HEK293 (cell line): ENCODE measurements at regions not wholly inside any gene's neighbourhood (a gene's known extent, or its start where the extent isn't known, plus 50 kb on each side); places are given as distances from the start of the nearest gene placed in this dataset.

Experiments used
- CTCF ChIA-PET: fragments of 350-600 bp; formaldehyde crosslinking; extraction: SDS; loops from one replicate; lab custom pipeline; 2021; ENCODE audit warnings: antibody characterized with exemption; lab: Yijun Ruan, JAX
- POLR2A ChIA-PET: fragments of 300-600 bp; formaldehyde crosslinking; extraction: SDS; loops from one replicate; lab custom pipeline; 2020; ENCODE audit warnings: antibody characterized with exemption, inconsistent platforms; lab: Yijun Ruan, JAX
- H3K27ac ChIP-seq: fragments of 200-500 bp; sonication (Bioruptor generic); 2 replicates; pipeline ENCODE4 v1.5.1; 2014; ENCODE audit warnings: low read depth, low read length, control low read depth, inconsistent platforms; ENCODE audit errors: extremely low read depth
- H3K36me3 ChIP-seq, 2 experiments: fragments of 200-500 bp in 1 of 2; sonication (Bioruptor generic) in 1 of 2; 1 replicate in 1 of 2; 2 replicates in 1 of 2; pipeline ENCODE4 v1.5.1; 2014 to 2017; ENCODE audit warnings: inconsistent platforms in 2 of 2, low read length in 2 of 2; ENCODE audit not compliant: control insufficient read depth in 2 of 2, insufficient read depth in 1 of 2
- H3K4me1 ChIP-seq: fragments of 200-500 bp; sonication (Bioruptor generic); 2 replicates; pipeline ENCODE4 v1.5.1; 2014; ENCODE audit warnings: mild to moderate bottlenecking, low read length, inconsistent platforms; ENCODE audit not compliant: control insufficient read depth, insufficient read depth
- H3K4me3 ChIP-seq: 2 replicates; pipeline ENCODE4 v1.5.1; 2011; ENCODE audit warnings: low read depth, mild to moderate bottlenecking, control low read depth, low read length, moderate library complexity
- H3K9me3 ChIP-seq: fragments of 200-500 bp; sonication (Bioruptor generic); 2 replicates; pipeline ENCODE4 v1.5.1; 2014; ENCODE audit warnings: low read depth, low read length, inconsistent platforms; ENCODE audit not compliant: control insufficient read depth, insufficient read depth
- BCL11A ChIP-seq: fragments of 450-650 bp; formaldehyde crosslinking; IDR thresholded peaks from 2 replicates; pipeline ENCODE4 v1.5.1; 2016; ENCODE audit warnings: low read depth, missing biosample characterization, missing genetic modification characterization
- BCL11B ChIP-seq: fragments of 450-650 bp; formaldehyde crosslinking; IDR thresholded peaks from 2 replicates; pipeline ENCODE4 v1.5.1; 2016; ENCODE audit warnings: low read depth, missing biosample characterization, missing genetic modification characterization
- KLF9 ChIP-seq: fragments of 450-650 bp; formaldehyde crosslinking; IDR thresholded peaks from 2 replicates; pipeline ENCODE4 v1.5.1; 2016; ENCODE audit warnings: missing biosample characterization, missing genetic modification characterization, low read depth
- PATZ1 ChIP-seq: fragments of 450-650 bp; formaldehyde crosslinking; IDR thresholded peaks from 2 replicates; pipeline ENCODE4 v1.5.1; 2016; ENCODE audit warnings: missing biosample characterization, missing genetic modification characterization
- TSHZ1 ChIP-seq: fragments of 450-650 bp; formaldehyde crosslinking; IDR thresholded peaks from 2 replicates; pipeline ENCODE4 v1.5.1; 2016; ENCODE audit warnings: missing biosample characterization, missing genetic modification characterization, borderline replicate concordance
- ZBTB8A ChIP-seq: fragments of 450-650 bp; formaldehyde crosslinking; IDR thresholded peaks from 2 replicates; pipeline ENCODE4 v1.5.1; 2016; ENCODE audit warnings: missing biosample characterization, missing genetic modification characterization
- ZNF18 ChIP-seq: fragments of 450-650 bp; formaldehyde crosslinking; IDR thresholded peaks from 2 replicates; pipeline ENCODE4 v1.5.1; 2016; ENCODE audit warnings: missing biosample characterization, missing genetic modification characterization
- ZNF311 ChIP-seq: fragments of 450-650 bp; formaldehyde crosslinking; IDR thresholded peaks from 2 replicates; pipeline ENCODE4 v1.5.1; 2017; ENCODE audit warnings: missing biosample characterization, missing genetic modification characterization, borderline replicate concordance
- ZNF341 ChIP-seq: fragments of 450-650 bp; formaldehyde crosslinking; IDR thresholded peaks from 2 replicates; pipeline ENCODE4; 2016; ENCODE audit warnings: low read depth, missing biosample characterization, missing genetic modification characterization
- ZNF362 ChIP-seq: fragments of 450-650 bp; formaldehyde crosslinking; IDR thresholded peaks from 2 replicates; pipeline ENCODE4 v1.5.1; 2016; ENCODE audit warnings: missing biosample characterization, missing genetic modification characterization
- ZNF433 ChIP-seq: fragments of 450-650 bp; formaldehyde crosslinking; IDR thresholded peaks from 2 replicates; pipeline ENCODE4 v1.5.1; 2016; ENCODE audit warnings: missing biosample characterization, missing genetic modification characterization, low read depth
- ZNF48 ChIP-seq: fragments of 450-650 bp; formaldehyde crosslinking; IDR thresholded peaks from 2 replicates; pipeline ENCODE4 v1.5.1; 2016; ENCODE audit warnings: missing biosample characterization, missing genetic modification characterization
- ZNF558 ChIP-seq: fragments of 450-650 bp; formaldehyde crosslinking; IDR thresholded peaks from 2 replicates; pipeline ENCODE4 v1.5.1; 2016; ENCODE audit warnings: missing biosample characterization, missing genetic modification characterization
- ZNF621 ChIP-seq: fragments of 450-650 bp; formaldehyde crosslinking; IDR thresholded peaks from 2 replicates; pipeline ENCODE4 v1.5.1; 2017; ENCODE audit warnings: missing biosample characterization, missing genetic modification characterization
- ZNF677 ChIP-seq: fragments of 450-650 bp; IDR thresholded peaks from 2 replicates; pipeline ENCODE4 v1.5.0; 2018; ENCODE audit warnings: missing biosample characterization, mild to moderate bottlenecking, missing genetic modification characterization, moderate library complexity
- ZNF692 ChIP-seq: fragments of 450-650 bp; formaldehyde crosslinking; IDR thresholded peaks from 2 replicates; pipeline ENCODE4 v1.5.1; 2016; ENCODE audit warnings: missing biosample characterization, missing genetic modification characterization
- ZNF76 ChIP-seq: fragments of 450-650 bp; formaldehyde crosslinking; IDR thresholded peaks from 2 replicates; pipeline ENCODE4; 2016; ENCODE audit warnings: low read depth, missing biosample characterization, missing genetic modification characterization, borderline replicate concordance

GRCh38 chr9:16121168-16121567 lies 568.3 kb downstream of the CCDC171 start:
- H3K9me3 ChIP-seq = no peaks in the 10 kb centered on the region
- no peak overlapping the region for H3K4me3 ChIP-seq
- no peaks in the 10 kb centered on the region for H3K36me3 ChIP-seq
- no peak overlapping the region for H3K27ac ChIP-seq
- TF ChIP-seq ZNF621 (tag by site-specific recombination) (no peak), BCL11A (tag by site-specific recombination) (no peak), ZNF341 (tag by site-specific recombination) (no peak), ZBTB8A (tag by site-specific recombination) (no peak), ZNF76 (tag by site-specific recombination) (no peak), ZNF433 (tag by site-specific recombination) (no peak), ZNF48 (tag by site-specific recombination) (no peak)
- CTCF ChIA-PET = no interaction called here
- POLR2A ChIA-PET = no interaction called here
- H3K4me1 ChIP-seq = no peaks in the 10 kb centered on the region

GRCh38 chr9:16121601-16122286 lies 568.9 kb downstream of the CCDC171 start:
- H3K9me3 ChIP-seq = no peaks in the 10 kb centered on the region
- TF ChIP-seq TSHZ1 (tag by site-specific recombination) = no peak
- no peak for TF ChIP-seq ZNF677 (tag by site-specific recombination)
- TF ChIP-seq ZNF18 = no peak
- TF ChIP-seq ZNF558 (tag by site-specific recombination) = no peak
- no peak for TF ChIP-seq ZNF362 (tag by site-specific recombination)
- no peak for TF ChIP-seq KLF9 (tag by site-specific recombination)
- no peak for TF ChIP-seq BCL11B
- TF ChIP-seq ZNF692 = no peak
- no peak for TF ChIP-seq ZNF311 (tag by site-specific recombination)
- no peak for TF ChIP-seq PATZ1 (tag by site-specific recombination)
- H3K4me3 ChIP-seq = no peak overlapping the region
- no peaks in the 10 kb centered on the region for H3K36me3 ChIP-seq
- ChIA-PET POLR2A (no interaction called here), CTCF (no interaction called here)
- H3K27ac ChIP-seq = no peak overlapping the region
- no peaks in the 10 kb centered on the region for H3K4me1 ChIP-seq
